NB4 (cell line): ENCODE measurements at regions not wholly inside any gene's neighbourhood (a gene's known extent, or its start where the extent isn't known, plus 50 kb on each side); places are given as distances from the start of the nearest gene placed in this dataset.

Experiments
- MYC ChIP-seq: IDR thresholded peaks from 2 replicates; pipeline ENCODE4 v1.6.1; 2011; ENCODE audit warnings: low read depth, low read length
- POLR2A ChIP-seq: IDR thresholded peaks from 2 replicates; pipeline ENCODE4 v1.6.1; 2011; ENCODE audit warnings: mild to moderate bottlenecking; ENCODE audit not compliant: insufficient read length; ENCODE audit errors: extremely low read depth
- TF ChIP-seq, protein P1 (sequence below): IDR thresholded peaks from one replicate; pipeline ENCODE4 v1.5.1; 2012; ENCODE audit warnings: low read depth, low read length
- TF ChIP-seq, protein P2 (sequence below): IDR thresholded peaks from 2 replicates; pipeline ENCODE4 v1.6.1; 2011; ENCODE audit warnings: low read depth, low read length

DNA sequence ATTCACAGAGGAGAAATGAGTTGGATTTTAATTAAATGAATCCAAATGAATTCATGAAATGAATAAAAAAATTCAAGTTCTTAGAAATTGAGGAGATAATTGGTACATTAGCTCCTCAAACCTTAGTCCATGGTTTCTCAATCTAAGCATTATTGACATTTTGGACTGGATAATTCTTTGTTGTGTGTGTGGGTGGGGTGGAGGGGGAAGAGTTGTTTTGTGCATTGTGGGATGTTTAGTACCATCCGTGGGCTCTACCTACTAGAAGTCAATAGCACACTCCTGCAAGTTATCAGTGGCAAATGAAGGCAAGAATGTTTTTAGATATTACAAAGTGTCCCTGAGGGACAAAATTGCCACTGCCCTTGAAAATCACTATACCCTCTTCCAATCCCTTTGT is 431.9 kb downstream of the PLPP3 start:
- TF ChIP-seq, protein P1, sequence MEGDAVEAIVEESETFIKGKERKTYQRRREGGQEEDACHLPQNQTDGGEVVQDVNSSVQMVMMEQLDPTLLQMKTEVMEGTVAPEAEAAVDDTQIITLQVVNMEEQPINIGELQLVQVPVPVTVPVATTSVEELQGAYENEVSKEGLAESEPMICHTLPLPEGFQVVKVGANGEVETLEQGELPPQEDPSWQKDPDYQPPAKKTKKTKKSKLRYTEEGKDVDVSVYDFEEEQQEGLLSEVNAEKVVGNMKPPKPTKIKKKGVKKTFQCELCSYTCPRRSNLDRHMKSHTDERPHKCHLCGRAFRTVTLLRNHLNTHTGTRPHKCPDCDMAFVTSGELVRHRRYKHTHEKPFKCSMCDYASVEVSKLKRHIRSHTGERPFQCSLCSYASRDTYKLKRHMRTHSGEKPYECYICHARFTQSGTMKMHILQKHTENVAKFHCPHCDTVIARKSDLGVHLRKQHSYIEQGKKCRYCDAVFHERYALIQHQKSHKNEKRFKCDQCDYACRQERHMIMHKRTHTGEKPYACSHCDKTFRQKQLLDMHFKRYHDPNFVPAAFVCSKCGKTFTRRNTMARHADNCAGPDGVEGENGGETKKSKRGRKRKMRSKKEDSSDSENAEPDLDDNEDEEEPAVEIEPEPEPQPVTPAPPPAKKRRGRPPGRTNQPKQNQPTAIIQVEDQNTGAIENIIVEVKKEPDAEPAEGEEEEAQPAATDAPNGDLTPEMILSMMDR, result no peak
- TF ChIP-seq, protein P2, sequence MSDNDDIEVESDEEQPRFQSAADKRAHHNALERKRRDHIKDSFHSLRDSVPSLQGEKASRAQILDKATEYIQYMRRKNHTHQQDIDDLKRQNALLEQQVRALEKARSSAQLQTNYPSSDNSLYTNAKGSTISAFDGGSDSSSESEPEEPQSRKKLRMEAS, result no peak
- TF ChIP-seq POLR2A (no peak), MYC (no peak)
